Mucosa of descending colon (tissue), 3 donors: ENCODE measurements at regions not wholly inside any gene's neighbourhood (a gene's known extent, or its start where the extent isn't known, plus 50 kb on each side); places are given as distances from the start of the nearest gene placed in this dataset.

Experiments
- ATAC-seq: fragments of 200-7000 bp; cut with Tn5 transposase; one replicate; pipeline ENCODE4 v1.9.1; 2020; ENCODE audit warnings: mild to moderate bottlenecking, moderate library complexity
- DNase-seq, 3 donors: peaks; one replicate each; pipeline ENCODE4 v3.0.0-alpha.2; 2020
- H3K36me3 ChIP-seq: fragments of 200-600 bp; one replicate; pipeline ENCODE4 v1.8.0; 2021; ENCODE audit warnings: low read depth, mild to moderate bottlenecking
- H3K4me1 ChIP-seq: fragments of 200-600 bp; one replicate; pipeline ENCODE4 v1.8.0; 2021; ENCODE audit warnings: low read depth, mild to moderate bottlenecking
- H3K4me3 ChIP-seq: fragments of 200-600 bp; one replicate; pipeline ENCODE4 v1.8.0; 2021; ENCODE audit warnings: mild to moderate bottlenecking
- H3K9me3 ChIP-seq: fragments of 200-600 bp; one replicate; pipeline ENCODE4 v1.8.0; 2021; ENCODE audit warnings: mild to moderate bottlenecking
- CTCF ChIP-seq: fragments of 200-600 bp; IDR thresholded peaks from one replicate; pipeline ENCODE4 v1.8.0; 2022; ENCODE audit warnings: antibody characterized with exemption, mild to moderate bottlenecking
- intact Hi-C, 2 donors: fragments of 100-400 bp; cut with DNase I in 1 of 2; cut with micrococcal nuclease in 1 of 2; formaldehyde crosslinking; loops; one replicate each; pipeline versions ENCODE4 v1.11.0 to v1.11.1; 2022; cut with DNase I, micrococcal nuclease
- donor health status: DM: no; HTN: no; CAD: no; lungs with moderate emphysema.
- donor health status: DM: no; HTN: no; CAD: no.
- donor health status: DM: no; HTN: yes; CAD: no.

- no peak overlapping the region for H3K4me3 ChIP-seq
- no peak for DNase-seq
- H3K36me3 ChIP-seq: no peaks in the 10 kb centered on the region
- TF ChIP-seq CTCF: no peak
- intact Hi-C loops: no loop called here
- ATAC-seq: no peak
- H3K4me1 ChIP-seq: no peaks in the 10 kb centered on the region
- H3K9me3 ChIP-seq: peaks cover 11% of the 10 kb centered on the region
Observed at GRCh38 chr19:28606269-28607032, 606.5 kb downstream of the UQCRFS1 start.

DNA sequence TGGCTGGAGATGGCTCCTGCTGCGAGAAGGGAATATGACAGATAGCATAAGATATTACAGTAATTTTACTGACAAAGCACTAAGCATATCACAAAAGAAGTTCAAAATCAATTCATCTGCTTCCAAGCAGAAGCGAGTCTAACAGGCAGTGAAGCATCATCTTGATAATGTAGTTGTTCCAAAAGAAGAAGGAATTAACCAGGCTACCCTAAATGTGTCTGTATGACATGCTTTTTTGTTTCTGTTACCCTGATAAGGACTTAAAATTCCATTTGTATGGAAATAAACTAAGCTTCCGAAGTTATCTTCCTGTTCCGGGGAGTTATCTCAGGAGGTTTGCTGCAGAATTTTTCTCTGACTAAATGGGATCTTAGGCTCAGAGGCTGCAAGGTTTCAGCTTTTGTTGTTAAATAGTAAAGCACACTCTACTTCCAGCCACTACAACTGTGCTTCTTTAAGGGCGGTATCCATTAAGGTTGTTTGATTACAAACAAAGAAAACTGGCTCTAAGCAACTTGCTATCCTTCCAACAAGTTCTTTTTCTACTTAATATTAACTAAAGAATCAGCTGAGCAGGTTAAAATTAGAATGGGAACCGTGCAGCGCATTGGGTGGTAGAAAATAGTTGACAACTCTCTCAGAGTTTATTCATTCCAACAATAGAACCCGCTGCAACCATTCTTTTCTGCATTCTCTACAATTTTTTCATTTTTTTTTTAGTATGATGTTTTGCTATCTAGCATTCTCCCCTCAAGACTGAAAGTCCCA lies 607.3 kb downstream of the UQCRFS1 start:
- TF ChIP-seq CTCF: no peak
- H3K4me3 ChIP-seq: no peak overlapping the region
- ATAC-seq (no peak), DNase-seq (no peak)
- no peaks in the 10 kb centered on the region for H3K36me3 ChIP-seq
- intact Hi-C loops: no loop called here
- H3K9me3 ChIP-seq: peaks cover 11% of the 10 kb centered on the region
- H3K4me1 ChIP-seq: no peaks in the 10 kb centered on the region

DNA sequence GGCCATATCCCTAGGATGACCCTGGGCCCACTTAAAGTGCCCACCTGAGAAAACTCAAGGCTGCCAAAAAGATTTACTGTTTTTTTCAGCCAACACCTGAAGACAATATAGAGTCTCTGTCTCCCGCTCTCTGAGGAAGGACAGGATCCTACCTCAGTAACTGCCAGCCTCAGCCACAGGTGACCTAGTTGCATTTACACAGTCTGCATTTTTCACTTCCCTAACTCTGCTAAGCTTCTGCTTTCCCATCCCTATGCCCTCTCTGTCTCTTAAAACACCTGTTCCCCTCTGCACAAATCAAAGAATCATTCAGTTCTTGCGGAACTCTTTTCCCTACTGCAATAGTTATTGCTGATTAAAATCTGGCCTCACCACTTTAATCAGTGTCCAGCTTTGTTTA lies 609.5 kb downstream of the UQCRFS1 start:
- Histone ChIP-seq H3K4me1 (no peaks in the 10 kb centered on the region), H3K4me3 (no peak overlapping the region), H3K9me3 (peaks cover 11% of the 10 kb centered on the region), H3K36me3 (no peaks in the 10 kb centered on the region)
- intact Hi-C loops: no loop called here
- no peak for TF ChIP-seq CTCF
- ATAC-seq (no peak), DNase-seq (no peak)

DNA sequence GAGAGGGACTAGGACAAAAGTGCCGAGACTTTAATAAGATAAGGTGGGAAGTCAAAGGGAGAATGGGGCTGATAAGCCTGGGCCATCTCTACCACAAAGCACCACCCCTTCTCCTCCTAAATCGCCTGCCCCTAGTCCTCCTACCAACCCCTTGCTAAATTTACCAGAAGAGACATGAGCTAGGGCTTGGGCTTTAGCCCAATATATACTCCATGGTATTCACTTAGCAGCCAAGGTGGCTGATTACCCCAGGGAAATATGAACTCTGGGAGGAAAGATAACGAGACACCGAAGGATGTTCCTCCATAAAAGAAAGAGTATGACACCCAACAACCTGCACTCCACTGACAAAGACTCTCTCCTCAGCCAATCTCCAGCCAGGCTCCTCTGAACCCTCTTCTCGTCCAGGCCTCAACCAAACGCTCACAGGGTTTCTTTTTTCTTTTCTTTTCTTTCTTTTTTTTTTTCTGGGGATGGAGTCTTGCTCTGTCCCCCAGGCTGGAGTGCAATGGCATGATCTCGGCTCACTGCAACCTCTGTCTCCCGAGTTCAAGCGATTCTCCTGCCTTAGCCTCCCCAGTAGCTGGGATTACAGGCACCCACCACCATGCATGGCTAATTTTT lies 610.2 kb downstream of the UQCRFS1 start:
- Histone ChIP-seq H3K9me3 (peaks cover 11% of the 10 kb centered on the region), H3K36me3 (no peaks in the 10 kb centered on the region), H3K4me3 (no peak overlapping the region), H3K4me1 (no peaks in the 10 kb centered on the region)
- TF ChIP-seq CTCF: no peak
- DNase-seq (no peak), ATAC-seq (no peak)
- intact Hi-C loops: no loop called here

- TF ChIP-seq CTCF: no peak
- H3K4me3 ChIP-seq: no peak overlapping the region
- no peak for ATAC-seq
- no peak for DNase-seq
- intact Hi-C loops: no loop called here
- peaks cover 10% of the 10 kb centered on the region for H3K9me3 ChIP-seq
- H3K36me3 ChIP-seq: no peaks in the 10 kb centered on the region
- no peaks in the 10 kb centered on the region for H3K4me1 ChIP-seq
Observed at GRCh38 chr19:28601723-28602440, 611.1 kb downstream of the UQCRFS1 start.
